ENCODE measurements at regions not wholly inside any gene's neighbourhood (a gene's known extent, or its start where the extent isn't known, plus 50 kb on each side); places are given as distances from the start of the nearest gene placed in this dataset.

- no peak for TF ChIP-seq EP300 (IDR thresholded peaks at IDR 0.05; ENCODE audit: low read length)
- TF ChIP-seq GMEB1 (CRISPR knock-in tag; IDR thresholded peaks at IDR 0.05), result no peak
- TF ChIP-seq RCOR1 (IDR thresholded peaks at IDR 0.05; ENCODE audit: borderline replicate concordance in 1 of 2, low read depth in 2 of 2, low read length in 2 of 2), result no peak
- no peak for TF ChIP-seq CTCF (IDR thresholded peaks at IDR 0.05 in 2 of 3, conservative IDR thresholded peaks at IDR 0.05 in 1 of 3; ENCODE audit: insufficient read depth in 2 of 3, low read depth in 1 of 3, low read length in 3 of 3)
- TF ChIP-seq POLR2A (conservative IDR thresholded peaks at IDR 0.05), result no peak
Measured at GRCh38 chr5:82673057-82673809, 395.1 kb upstream of the RPS23 start.
